ENCODE measurements at regions not wholly inside any gene's neighbourhood (a gene's known extent, or its start where the extent isn't known, plus 50 kb on each side); places are given as distances from the start of the nearest gene placed in this dataset.

GRCh38 chr4:136186650-136187049 is 1345.6 kb downstream of the PCDH18 start:
- TF ChIP-seq CTCF (IDR thresholded peaks at IDR 0.05) = no peak
- no peak for TF ChIP-seq EZH2 (IDR thresholded peaks at IDR 0.05)
